ENCODE measurements at regions not wholly inside any gene's neighbourhood (a gene's known extent, or its start where the extent isn't known, plus 50 kb on each side); places are given as distances from the start of the nearest gene placed in this dataset.

- TF ChIP-seq, protein P1, sequence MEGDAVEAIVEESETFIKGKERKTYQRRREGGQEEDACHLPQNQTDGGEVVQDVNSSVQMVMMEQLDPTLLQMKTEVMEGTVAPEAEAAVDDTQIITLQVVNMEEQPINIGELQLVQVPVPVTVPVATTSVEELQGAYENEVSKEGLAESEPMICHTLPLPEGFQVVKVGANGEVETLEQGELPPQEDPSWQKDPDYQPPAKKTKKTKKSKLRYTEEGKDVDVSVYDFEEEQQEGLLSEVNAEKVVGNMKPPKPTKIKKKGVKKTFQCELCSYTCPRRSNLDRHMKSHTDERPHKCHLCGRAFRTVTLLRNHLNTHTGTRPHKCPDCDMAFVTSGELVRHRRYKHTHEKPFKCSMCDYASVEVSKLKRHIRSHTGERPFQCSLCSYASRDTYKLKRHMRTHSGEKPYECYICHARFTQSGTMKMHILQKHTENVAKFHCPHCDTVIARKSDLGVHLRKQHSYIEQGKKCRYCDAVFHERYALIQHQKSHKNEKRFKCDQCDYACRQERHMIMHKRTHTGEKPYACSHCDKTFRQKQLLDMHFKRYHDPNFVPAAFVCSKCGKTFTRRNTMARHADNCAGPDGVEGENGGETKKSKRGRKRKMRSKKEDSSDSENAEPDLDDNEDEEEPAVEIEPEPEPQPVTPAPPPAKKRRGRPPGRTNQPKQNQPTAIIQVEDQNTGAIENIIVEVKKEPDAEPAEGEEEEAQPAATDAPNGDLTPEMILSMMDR (IDR thresholded peaks at IDR 0.05; ENCODE audit: insufficient read depth, low read depth, low read length), result no peak
- TF ChIP-seq EZH2 (IDR thresholded peaks at IDR 0.05; ENCODE audit: insufficient read depth, low read length), result no peak
Observed at GRCh38 chr13:112159575-112160547, 92.9 kb downstream of the SOX1 start.

Data from astrocyte (in vitro differentiated cells and primary cell).